ENCODE measurements at regions not wholly inside any gene's neighbourhood (a gene's known extent, or its start where the extent isn't known, plus 50 kb on each side); places are given as distances from the start of the nearest gene placed in this dataset.

- Histone ChIP-seq H3K9me3 (no peaks in the 10 kb centered on the region), H3K27me3 (no peaks in the 10 kb centered on the region), H3K36me3 (no peaks in the 10 kb centered on the region), H3K4me1 (no peaks in the 10 kb centered on the region), H3K4me3 (no peak overlapping the region), H3K27ac (no peak overlapping the region)
- DNase-seq, result no peak
- TF ChIP-seq POLR2AphosphoS5 (IDR thresholded peaks at IDR 0.05) (no peak), CTCF (IDR thresholded peaks at IDR 0.05) (no peak), EP300 (IDR thresholded peaks at IDR 0.05) (no peak), POLR2A (IDR thresholded peaks at IDR 0.05) (no peak)
- intact Hi-C loops (cut with DNase I), result no loop called here
- WGBS, 2 donors, result 67 to 78% methylated on average over 11 of the region's 11 CpGs
Observed at GRCh38 chr12:27866373-27867101, 86.5 kb upstream of the MANSC4 start.

- TF ChIP-seq CTCF (IDR thresholded peaks at IDR 0.05) (no peak), POLR2AphosphoS5 (IDR thresholded peaks at IDR 0.05) (no peak), EP300 (IDR thresholded peaks at IDR 0.05) (no peak), POLR2A (IDR thresholded peaks at IDR 0.05) (no peak)
- Histone ChIP-seq H3K9me3 (no peaks in the 10 kb centered on the region), H3K4me1 (no peaks in the 10 kb centered on the region), H3K36me3 (no peaks in the 10 kb centered on the region), H3K27me3 (no peaks in the 10 kb centered on the region), H3K27ac (no peak overlapping the region), H3K4me3 (no peak overlapping the region)
- no peak for DNase-seq
- 94 to 95% methylated on average over 3 of the region's 3 CpGs for WGBS, 2 donors
- intact Hi-C loops (cut with DNase I), result no loop called here
Observed at GRCh38 chr12:27865421-27865820, 85.4 kb upstream of the MANSC4 start.

- no peaks in the 10 kb centered on the region for H3K27me3 ChIP-seq
- no peak for DNase-seq
- 89 to 90% methylated on average over 2 of the region's 2 CpGs for WGBS, 2 donors
- H3K36me3 ChIP-seq, result no peaks in the 10 kb centered on the region
- no peak overlapping the region for H3K27ac ChIP-seq
- TF ChIP-seq POLR2AphosphoS5 (IDR thresholded peaks at IDR 0.05) (no peak), POLR2A (IDR thresholded peaks at IDR 0.05) (no peak), CTCF (IDR thresholded peaks at IDR 0.05) (no peak), EP300 (IDR thresholded peaks at IDR 0.05) (no peak)
- H3K9me3 ChIP-seq, result no peaks in the 10 kb centered on the region
- H3K4me3 ChIP-seq, result no peak overlapping the region
- H3K4me1 ChIP-seq, result no peaks in the 10 kb centered on the region
- intact Hi-C loops (cut with DNase I), result no loop called here
Observed at GRCh38 chr12:27864521-27864920, 84.5 kb upstream of the MANSC4 start.

GRCh38 chr12:27863839-27864238 lies 83.8 kb upstream of the MANSC4 start:
- H3K4me3 ChIP-seq, result no peak overlapping the region
- 70 to 86% methylated on average over 6 of the region's 6 CpGs for WGBS, 2 donors
- intact Hi-C loops (cut with DNase I), result no loop called here

More at GRCh38 chr12:27863839-27864238, 83.8 kb upstream of the MANSC4 start:
- TF ChIP-seq CTCF (IDR thresholded peaks at IDR 0.05), result no peak
- no peak for TF ChIP-seq POLR2AphosphoS5 (IDR thresholded peaks at IDR 0.05)
- TF ChIP-seq EP300 (IDR thresholded peaks at IDR 0.05), result no peak
- no peak for TF ChIP-seq POLR2A (IDR thresholded peaks at IDR 0.05)
- Histone ChIP-seq H3K36me3 (no peaks in the 10 kb centered on the region), H3K4me1 (no peaks in the 10 kb centered on the region), H3K27ac (no peak overlapping the region), H3K9me3 (no peaks in the 10 kb centered on the region), H3K27me3 (no peaks in the 10 kb centered on the region)
- no peak for DNase-seq
